Hematopoietic multipotent progenitor cell treated with erythropoietin and hydrocortisone succinate and interleukin-3 and kit ligand, for 15 days (in vitro differentiated cells): ENCODE measurements at regions not wholly inside any gene's neighbourhood (a gene's known extent, or its start where the extent isn't known, plus 50 kb on each side); places are given as distances from the start of the nearest gene placed in this dataset.
"Not testable (repeated sequence)": the region's sequence is repeated elsewhere in the genome, so short reads cannot be mapped to it uniquely, and the experiment has no call there.

Experiments used
- DNase-seq: peaks from one replicate; pipeline ENCODE4 v3.0.0-alpha.2; 2015; ENCODE audit warnings: low spot score

GRCh38 chr2:118791483-118791882, 56.0 kb downstream of the EN1 start:
- no peak for DNase-seq

GRCh38 chr2:118786746-118787145, 60.7 kb downstream of the EN1 start:
- DNase-seq = no peak

- DNase-seq = no peak
Measured at GRCh38 chr2:118784860-118785259, 62.6 kb downstream of the EN1 start.

GRCh38 chr2:118779362-118779761, 68.1 kb downstream of the EN1 start:
- DNase-seq = no peak

GRCh38 chr2:118774458-118775133, 72.9 kb downstream of the EN1 start:
- DNase-seq = no peak

- no peak for DNase-seq
Measured at GRCh38 chr2:118773826-118774225, 73.6 kb downstream of the EN1 start.

GRCh38 chr2:118772487-118773200, 74.8 kb downstream of the EN1 start:
- no peak for DNase-seq

- no peak for DNase-seq
Measured at GRCh38 chr2:118769707-118770400, 77.6 kb downstream of the EN1 start.

GRCh38 chr2:118766871-118767270, 80.6 kb downstream of the EN1 start:
- no peak for DNase-seq

GRCh38 chr2:118764855-118765254, 82.6 kb downstream of the EN1 start:
- no peak for DNase-seq

- no peak for DNase-seq
Measured at GRCh38 chr2:118763797-118764196, 83.7 kb downstream of the EN1 start.

- DNase-seq = no peak
Measured at GRCh38 chr2:118762290-118762689, 85.2 kb downstream of the EN1 start.

GRCh38 chr2:118761771-118762170, 85.7 kb downstream of the EN1 start:
- no peak for DNase-seq

GRCh38 chr2:118755901-118756300, 91.5 kb downstream of the EN1 start:
- no peak for DNase-seq

- no peak for DNase-seq
Measured at GRCh38 chr2:118755384-118755783, 92.1 kb downstream of the EN1 start.

- no peak for DNase-seq
Measured at GRCh38 chr2:118752762-118753429, 94.6 kb downstream of the EN1 start.

GRCh38 chr2:118750959-118751565, 96.4 kb downstream of the EN1 start:
- no peak for DNase-seq

- DNase-seq = no peak
Measured at GRCh38 chr2:118748245-118748885, 99.1 kb downstream of the EN1 start.

GRCh38 chr2:118747637-118748036, 99.8 kb downstream of the EN1 start:
- no peak for DNase-seq

- DNase-seq = no peak
Measured at GRCh38 chr2:118747066-118747465, 100.4 kb downstream of the EN1 start.

- not testable (repeated sequence) for DNase-seq
Measured at GRCh38 chr2:118744682-118745181, 102.7 kb downstream of the EN1 start.
